PC-9 (cell line): ENCODE measurements at regions not wholly inside any gene's neighbourhood (a gene's known extent, or its start where the extent isn't known, plus 50 kb on each side); places are given as distances from the start of the nearest gene placed in this dataset.

Experiments
- BruUV-seq: library from RNA; stranded (reverse); fragments of 400-500 nt; replicated peaks from 2 replicates; lab custom pipeline; 2021; lab: Mats Ljungman, UMichigan
- CTCF ChIA-PET: fragments of 300-600 bp; sonication (Branson Sonifier 250); formaldehyde crosslinking; loops from one replicate; lab custom pipeline; 2022; ENCODE audit warnings: antibody characterized with exemption; lab: Charles Lee
- POLR2A ChIA-PET: fragments of 300-600 bp; sonication (Branson Sonifier 250); formaldehyde crosslinking; loops from one replicate; lab custom pipeline; 2022; ENCODE audit warnings: antibody characterized with exemption; ENCODE audit not compliant: unreplicated experiment; lab: Charles Lee
- DNase-seq, 2 experiments: peaks; one replicate each; pipeline versions ENCODE4 v3.0.0 to v3.0.0-alpha.2; 2015 to 2022; ENCODE audit warnings: mixed read lengths in 1 of 2
- H2AFZ ChIP-seq: fragments of 200-600 bp; sonication (generic); 2 replicates; pipeline ENCODE4 v1.8.1; 2017; ENCODE audit warnings: antibody characterized with exemption
- H3F3A ChIP-seq: fragments of 200-600 bp; sonication (generic); 2 replicates; pipeline ENCODE4 v1.8.1; 2017; ENCODE audit warnings: antibody characterized with exemption, mild to moderate bottlenecking, low read depth; ENCODE audit not compliant: insufficient read depth
- H3K27ac ChIP-seq: fragments of 200-600 bp; sonication (generic); 2 replicates; pipeline ENCODE4 v1.6.1; 2016; ENCODE audit warnings: mixed run types
- H3K27me3 ChIP-seq: fragments of 200-600 bp; sonication (generic); 2 replicates; pipeline ENCODE4 v1.6.1; 2016; ENCODE audit warnings: low read depth, mixed run types; ENCODE audit not compliant: insufficient read depth
- H3K36me3 ChIP-seq: fragments of 200-600 bp; sonication (generic); 2 replicates; pipeline ENCODE4 v1.6.1; 2016; ENCODE audit warnings: low read depth, mixed run types
- H3K4me1 ChIP-seq: fragments of 200-600 bp; sonication (generic); replicated peaks from 2 replicates; pipeline ENCODE4 v1.6.1; 2016; ENCODE audit warnings: mixed run types; ENCODE audit not compliant: insufficient read depth
- H3K4me2 ChIP-seq: fragments of 200-600 bp; sonication (generic); 2 replicates; pipeline ENCODE4 v1.6.1; 2017; ENCODE audit warnings: mixed run types
- H3K4me3 ChIP-seq: fragments of 200-600 bp; sonication (generic); 2 replicates; pipeline ENCODE4 v1.6.1; 2016; ENCODE audit warnings: mixed run types
- H3K79me2 ChIP-seq: fragments of 200-600 bp; sonication (generic); 2 replicates; pipeline ENCODE4 v1.6.1; 2017; ENCODE audit warnings: low read depth, mixed run types
- H3K9me2 ChIP-seq: fragments of 200-600 bp; sonication (generic); 2 replicates; pipeline ENCODE4 v1.8.1; 2017; ENCODE audit warnings: mild to moderate bottlenecking; ENCODE audit not compliant: insufficient read depth
- H3K9me3 ChIP-seq: fragments of 200-600 bp; sonication (generic); 2 replicates; pipeline ENCODE4 v1.8.1; 2016; ENCODE audit warnings: low read depth; ENCODE audit not compliant: insufficient read depth
- H4K20me1 ChIP-seq: fragments of 200-600 bp; sonication (generic); 2 replicates; pipeline ENCODE4 v1.8.1; 2017; ENCODE audit not compliant: insufficient read depth
- EZH2 ChIP-seq: fragments of 200-600 bp; sonication (generic); IDR thresholded peaks from 2 replicates; pipeline ENCODE4 v1.8.0; 2017; ENCODE audit warnings: antibody characterized with exemption, low read depth
- intact Hi-C: fragments of 100-400 bp; cut with micrococcal nuclease; formaldehyde crosslinking; loops from one replicate; pipeline ENCODE4 v1.10.0; 2022; ENCODE audit not compliant: unreplicated experiment
- TF ChIP-seq, protein P1 (sequence below): fragments of 200-600 bp; sonication (generic); conservative IDR thresholded peaks from 2 replicates; pipeline ENCODE4 v1.6.1; 2017; ENCODE audit warnings: mixed run types, antibody characterized with exemption, mild to moderate bottlenecking, moderate library complexity

DNA sequence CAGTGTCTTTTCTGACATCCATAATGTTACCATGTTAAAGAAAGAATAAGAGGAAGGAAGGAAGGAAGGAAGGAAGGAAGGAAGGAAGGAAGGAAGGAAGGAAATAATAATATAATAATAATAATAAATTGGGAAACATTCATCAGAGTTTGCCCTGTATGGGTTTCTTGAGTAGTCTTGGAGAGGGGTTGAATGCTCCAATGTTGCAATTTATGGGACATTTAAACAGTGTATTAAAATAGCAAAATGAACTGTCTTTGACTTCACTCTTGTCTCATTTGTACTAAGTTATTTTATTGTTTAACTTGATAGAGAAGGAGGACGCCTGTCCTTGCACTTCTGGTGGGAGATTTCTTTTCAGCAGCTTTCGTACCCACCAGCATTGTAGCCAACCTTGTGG lies 277.7 kb downstream of the RNF144A start:
- no peaks in the 10 kb centered on the region; the same call in 1 of the 2 replicates for H3K9me2 ChIP-seq
- no peaks in the 10 kb centered on the region for H3K9me3 ChIP-seq
- no peak overlapping the region for H3K27ac ChIP-seq
- TF ChIP-seq, protein P1, sequence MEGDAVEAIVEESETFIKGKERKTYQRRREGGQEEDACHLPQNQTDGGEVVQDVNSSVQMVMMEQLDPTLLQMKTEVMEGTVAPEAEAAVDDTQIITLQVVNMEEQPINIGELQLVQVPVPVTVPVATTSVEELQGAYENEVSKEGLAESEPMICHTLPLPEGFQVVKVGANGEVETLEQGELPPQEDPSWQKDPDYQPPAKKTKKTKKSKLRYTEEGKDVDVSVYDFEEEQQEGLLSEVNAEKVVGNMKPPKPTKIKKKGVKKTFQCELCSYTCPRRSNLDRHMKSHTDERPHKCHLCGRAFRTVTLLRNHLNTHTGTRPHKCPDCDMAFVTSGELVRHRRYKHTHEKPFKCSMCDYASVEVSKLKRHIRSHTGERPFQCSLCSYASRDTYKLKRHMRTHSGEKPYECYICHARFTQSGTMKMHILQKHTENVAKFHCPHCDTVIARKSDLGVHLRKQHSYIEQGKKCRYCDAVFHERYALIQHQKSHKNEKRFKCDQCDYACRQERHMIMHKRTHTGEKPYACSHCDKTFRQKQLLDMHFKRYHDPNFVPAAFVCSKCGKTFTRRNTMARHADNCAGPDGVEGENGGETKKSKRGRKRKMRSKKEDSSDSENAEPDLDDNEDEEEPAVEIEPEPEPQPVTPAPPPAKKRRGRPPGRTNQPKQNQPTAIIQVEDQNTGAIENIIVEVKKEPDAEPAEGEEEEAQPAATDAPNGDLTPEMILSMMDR: no peak
- no peak for TF ChIP-seq EZH2
- no peak overlapping the region for H3K4me2 ChIP-seq
- no peaks in the 10 kb centered on the region for H3F3A ChIP-seq
- no peaks in the 10 kb centered on the region for H3K4me1 ChIP-seq
- H2AFZ ChIP-seq: no peak overlapping the region
- H3K36me3 ChIP-seq: no peaks in the 10 kb centered on the region
- H3K27me3 ChIP-seq: no peaks in the 10 kb centered on the region
- intact Hi-C loops: no loop called here
- CTCF ChIA-PET: no interaction called here
- no peaks in the 10 kb centered on the region for H3K79me2 ChIP-seq
- POLR2A ChIA-PET: no interaction called here
- H4K20me1 ChIP-seq: no peaks in the 10 kb centered on the region
- BruUV-seq: no TSS peak
- DNase-seq: no peak
- H3K4me3 ChIP-seq: no peak overlapping the region

DNA sequence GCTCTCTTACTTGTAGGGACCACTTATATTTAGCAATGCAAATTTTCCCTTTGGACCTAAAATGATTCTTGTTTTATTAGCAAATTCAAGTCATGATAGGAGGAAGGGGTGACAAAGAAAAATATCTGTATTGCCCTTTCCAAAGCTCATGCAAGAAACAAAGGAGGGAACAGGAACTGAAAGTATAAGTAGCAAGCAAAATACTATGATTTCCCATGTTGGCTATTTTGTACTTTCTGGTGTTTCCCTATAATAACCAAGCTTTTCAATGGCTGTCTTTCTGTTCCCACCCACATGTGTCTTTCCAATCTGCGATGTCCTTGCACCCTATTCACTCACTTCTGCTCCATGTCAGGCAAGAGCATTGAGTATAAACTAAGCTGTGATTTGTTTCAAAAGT lies 279.7 kb downstream of the RNF144A start:
- Histone ChIP-seq H3K4me1 (no peaks in the 10 kb centered on the region), H3K9me3 (no peaks in the 10 kb centered on the region), H3K79me2 (no peaks in the 10 kb centered on the region), H3K4me3 (no peak overlapping the region), H3K36me3 (no peaks in the 10 kb centered on the region), H2AFZ (no peak overlapping the region), H3K4me2 (no peak overlapping the region), H3F3A (no peaks in the 10 kb centered on the region), H3K27ac (no peak overlapping the region), H3K9me2 (no peaks in the 10 kb centered on the region), H4K20me1 (no peaks in the 10 kb centered on the region), H3K27me3 (no peaks in the 10 kb centered on the region)
- TF ChIP-seq, protein P1: no peak
- no peak for TF ChIP-seq EZH2
- intact Hi-C loops: no loop called here
- CTCF ChIA-PET: no interaction called here
- BruUV-seq: no TSS peak
- POLR2A ChIA-PET: no interaction called here
- DNase-seq: no peak

DNA sequence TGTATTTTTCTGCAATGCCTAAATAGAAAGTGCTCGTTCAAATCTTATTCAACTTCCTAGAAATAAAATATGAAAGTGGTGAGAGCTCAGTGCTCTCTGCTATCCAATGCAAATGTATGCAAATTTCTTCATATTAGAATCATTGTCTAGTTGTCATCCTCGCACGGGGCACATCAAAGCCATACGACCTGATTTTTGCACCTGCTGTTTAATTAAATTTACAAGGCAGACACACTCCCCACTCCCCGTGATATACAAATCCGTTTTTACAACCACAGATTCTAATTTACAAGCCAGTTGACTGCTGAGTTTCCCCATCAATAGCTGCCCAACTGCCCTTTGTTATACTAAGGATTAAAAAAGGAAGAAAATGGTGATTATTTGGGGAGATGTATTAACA lies 284.6 kb downstream of the RNF144A start:
- no peak for DNase-seq
- H3K79me2 ChIP-seq: no peaks in the 10 kb centered on the region
- H3K4me3 ChIP-seq: no peak overlapping the region
- H3K36me3 ChIP-seq: no peaks in the 10 kb centered on the region
- no peaks in the 10 kb centered on the region for H3K9me3 ChIP-seq
- BruUV-seq: no TSS peak
- TF ChIP-seq, protein P1: no peak
- no peak for TF ChIP-seq EZH2
- H3K27me3 ChIP-seq: peaks cover 22% of the 10 kb centered on the region
- H3K27ac ChIP-seq: no peak overlapping the region
- no peaks in the 10 kb centered on the region for H3K4me1 ChIP-seq
- H3K4me2 ChIP-seq: no peak overlapping the region
- intact Hi-C loops: no loop called here
- CTCF ChIA-PET: no interaction called here
- no peaks in the 10 kb centered on the region for H3F3A ChIP-seq
- no peaks in the 10 kb centered on the region for H3K9me2 ChIP-seq
- H4K20me1 ChIP-seq: no peaks in the 10 kb centered on the region
- H2AFZ ChIP-seq: no peak overlapping the region
- POLR2A ChIA-PET: no interaction called here
